DMS53 (cell line): ENCODE measurements at regions not wholly inside any gene's neighbourhood (a gene's known extent, or its start where the extent isn't known, plus 50 kb on each side); places are given as distances from the start of the nearest gene placed in this dataset.
A peak's percentile ranks its signal among the peaks of the same experiment; 100 is the strongest.

ENCODE experiments used
- DNase-seq: peaks from one replicate; lab custom pipeline; 2025; lab: John Stamatoyannopoulos, UW

DNA sequence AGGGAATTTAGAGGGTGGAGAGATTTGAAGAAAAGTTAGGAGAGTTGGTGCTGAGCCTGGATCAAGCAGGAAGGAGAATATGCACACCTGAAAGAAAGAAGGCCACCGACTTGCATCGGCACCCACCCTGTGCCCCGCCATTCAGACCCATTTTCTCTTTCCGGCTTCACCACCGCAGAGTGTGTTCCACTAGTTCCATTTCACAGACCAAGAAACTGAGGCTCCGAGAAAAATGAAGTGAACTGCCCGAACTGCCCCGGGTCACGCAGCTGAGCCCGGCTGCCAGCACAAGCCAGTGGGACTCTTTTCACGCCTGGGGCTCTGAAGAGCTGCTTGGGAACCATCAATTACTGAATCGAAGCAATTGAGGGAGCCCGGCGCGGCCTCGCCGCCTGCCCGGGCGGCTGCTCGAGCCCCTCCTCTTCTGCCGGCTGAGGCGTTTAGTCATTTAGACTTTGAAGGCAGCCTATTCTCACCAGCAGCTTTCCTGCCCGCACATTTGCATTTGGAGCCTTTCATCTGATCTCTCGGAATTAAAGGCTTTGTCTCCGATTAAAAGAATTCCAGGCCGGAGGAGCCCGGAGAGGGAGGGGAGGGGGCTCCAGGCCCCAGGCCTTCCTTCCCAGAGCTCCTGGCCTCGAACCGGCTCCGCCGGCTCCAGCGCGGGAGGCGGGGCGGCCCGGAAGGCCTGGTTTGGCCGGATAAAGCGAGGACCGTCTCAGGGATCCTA, 140.2 kb upstream of the PJA1 start:
- DNase-seq, result no peak

DNA sequence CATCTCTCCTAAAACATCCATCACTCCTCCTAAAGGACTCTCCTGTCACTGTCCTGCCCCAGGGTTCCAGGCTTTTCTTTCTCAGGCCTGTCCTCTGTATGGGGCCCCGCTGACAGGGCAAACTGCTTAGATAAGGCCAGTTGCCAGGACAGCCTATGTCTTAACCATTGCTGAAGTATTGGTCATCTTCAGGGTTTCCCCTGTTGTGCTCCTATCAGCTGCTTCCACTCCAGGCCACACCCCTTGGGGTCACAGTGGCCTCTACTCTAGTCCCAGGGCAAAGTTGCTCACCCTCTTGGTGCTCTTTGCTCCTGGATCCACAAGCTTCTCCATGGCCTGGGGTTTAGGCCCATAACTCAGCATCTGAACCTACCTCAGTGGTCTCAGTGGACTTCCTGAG, 138.0 kb upstream of the PJA1 start:
- no peak for DNase-seq

DNA sequence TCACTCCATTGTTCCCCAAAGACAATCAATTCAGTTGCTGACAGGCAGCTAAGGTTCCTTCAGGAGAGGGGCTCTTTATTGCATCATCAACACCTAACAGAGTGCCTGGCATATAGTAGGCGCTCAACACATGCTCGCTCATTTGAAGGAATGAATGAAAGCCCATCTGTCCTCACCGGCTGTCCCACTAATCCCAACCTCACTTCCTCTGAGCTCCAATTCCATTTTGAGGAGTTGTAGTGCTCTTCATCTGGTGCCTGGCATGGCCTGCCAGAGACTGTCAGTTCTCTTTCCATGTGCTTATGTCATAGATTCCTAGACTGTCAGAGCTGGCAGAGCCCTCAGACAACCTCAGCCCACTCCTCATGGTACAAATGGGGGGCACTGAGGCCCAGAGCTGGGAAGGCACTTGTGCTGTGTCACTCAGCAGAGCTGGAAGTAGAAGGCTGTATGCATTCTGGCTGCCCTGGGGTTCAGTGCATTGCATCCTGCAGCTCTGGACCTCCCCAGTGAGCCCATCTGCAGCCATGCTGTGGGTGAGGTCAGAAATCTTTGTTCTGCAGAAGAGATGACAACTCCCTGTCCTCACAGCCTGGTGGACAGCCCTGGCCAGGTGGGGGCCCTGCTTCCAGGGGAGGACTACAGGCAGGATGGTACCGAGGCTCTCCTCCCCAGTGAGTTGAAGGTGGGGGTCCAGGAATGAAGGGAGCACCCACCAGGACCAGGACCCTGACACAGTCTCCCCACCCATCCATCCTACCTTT, 134.9 kb upstream of the PJA1 start:
- no peak for DNase-seq

DNA sequence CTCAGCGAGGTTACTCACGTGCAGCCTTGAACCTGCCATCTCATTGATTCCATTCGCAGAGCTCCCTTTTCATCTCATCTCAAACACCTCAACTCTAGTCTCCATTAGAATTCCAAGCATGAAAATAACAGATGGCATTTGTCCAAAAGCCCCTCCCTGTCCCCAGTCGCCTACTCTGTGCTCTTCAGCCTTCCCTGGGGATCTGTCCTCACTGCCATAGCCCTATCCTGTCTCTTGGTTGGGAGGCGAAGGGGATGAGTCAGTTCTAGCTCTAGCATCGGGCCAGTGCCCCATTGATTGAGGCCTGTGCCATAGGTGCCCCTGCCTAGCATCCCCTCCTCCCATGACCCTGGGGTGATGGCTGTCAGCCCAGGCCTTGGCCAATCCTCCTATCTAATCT, 134.0 kb upstream of the PJA1 start:
- no peak for DNase-seq

DNA sequence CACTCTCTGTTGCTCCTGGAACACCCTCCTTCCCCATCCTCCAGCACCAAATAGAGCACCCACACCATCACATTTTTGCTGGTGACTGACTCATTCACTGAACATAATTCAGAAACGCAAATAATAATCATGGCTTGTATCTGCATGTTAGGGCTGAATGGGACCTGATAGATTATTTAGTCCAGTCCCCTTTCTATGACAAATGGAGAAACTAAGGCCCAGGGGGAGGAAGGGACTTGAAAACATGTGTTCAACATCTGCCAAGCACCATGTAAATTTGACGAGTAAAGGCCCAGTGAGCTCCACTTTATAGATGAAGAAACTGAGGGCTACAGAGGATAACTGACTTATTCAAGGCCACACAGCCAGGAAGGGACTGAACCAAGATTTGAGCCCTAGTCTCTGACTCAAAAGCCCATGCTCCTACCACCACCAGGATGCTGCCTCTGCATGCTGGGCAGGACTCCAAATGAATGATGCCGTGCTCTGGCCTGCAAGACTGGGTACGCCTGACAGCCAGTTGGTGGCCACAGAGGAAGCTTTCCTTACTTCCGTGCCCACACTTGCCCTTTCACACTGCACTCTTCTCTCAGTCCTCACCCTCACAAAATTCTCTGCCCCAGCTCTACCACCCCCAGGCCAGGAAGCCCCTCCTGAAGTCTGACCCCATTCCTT, 133.3 kb upstream of the PJA1 start:
- no peak for DNase-seq

DNA sequence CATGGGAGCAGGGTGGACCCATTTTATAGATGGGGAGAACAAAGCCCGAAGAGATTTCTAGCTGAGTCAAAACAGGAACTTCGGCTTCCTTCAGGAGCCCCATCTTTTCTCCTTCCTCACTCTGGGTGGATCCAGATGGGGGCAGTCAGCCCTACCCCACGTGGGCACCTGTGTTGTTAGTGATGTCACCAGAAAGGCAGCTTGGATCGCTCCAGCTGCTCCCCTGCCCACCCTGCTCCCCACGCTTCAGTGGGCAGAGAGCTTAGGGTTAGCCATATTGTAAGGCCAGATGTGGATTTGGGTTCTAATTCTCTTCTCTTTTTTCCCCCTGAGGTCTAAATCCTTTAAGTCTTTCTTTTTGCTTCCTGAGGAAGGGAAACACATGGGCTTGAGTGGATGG, 132.3 kb upstream of the PJA1 start:
- peak; percentile 3 for DNase-seq

DNA sequence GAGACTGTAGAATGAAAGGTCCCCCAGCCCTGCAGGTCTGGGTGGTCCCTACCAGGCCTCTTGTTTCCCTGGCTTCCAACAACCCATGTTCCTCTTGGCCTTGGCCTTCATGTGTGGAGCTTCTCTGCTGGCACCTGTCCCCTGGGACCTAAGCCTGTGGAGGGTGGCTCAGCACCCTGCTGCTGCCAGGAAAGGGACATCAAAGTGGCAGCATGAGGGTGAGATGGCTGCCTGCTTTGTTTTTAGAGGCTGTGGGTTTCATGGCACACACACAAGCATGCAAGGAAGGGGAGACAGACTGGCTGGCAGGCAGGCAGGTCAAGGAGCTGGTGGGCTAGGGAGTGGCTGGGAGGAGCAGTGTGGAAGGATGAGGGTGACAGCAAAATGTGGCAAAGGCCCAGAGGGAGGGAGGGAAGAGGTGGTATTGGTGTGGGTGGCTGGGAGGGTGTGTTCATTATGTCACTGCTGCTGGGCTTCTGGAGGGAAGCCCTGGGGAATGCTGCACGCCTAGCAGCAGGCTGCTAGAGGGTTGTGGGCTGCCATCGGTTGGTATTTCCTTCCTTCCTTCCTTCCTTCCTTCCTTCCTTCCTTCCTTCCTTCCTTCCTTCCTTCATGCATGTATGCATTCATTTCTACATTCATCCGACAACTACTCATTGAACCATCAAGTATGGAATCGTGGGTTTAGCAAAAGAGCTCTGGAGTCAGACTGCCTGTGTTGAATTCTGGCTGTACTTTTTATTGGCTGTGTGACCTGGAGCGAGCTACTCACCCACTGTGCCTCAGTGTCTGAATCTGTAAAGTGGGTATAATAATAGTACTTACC, 128.7 kb upstream of the PJA1 start:
- DNase-seq, result no peak

DNA sequence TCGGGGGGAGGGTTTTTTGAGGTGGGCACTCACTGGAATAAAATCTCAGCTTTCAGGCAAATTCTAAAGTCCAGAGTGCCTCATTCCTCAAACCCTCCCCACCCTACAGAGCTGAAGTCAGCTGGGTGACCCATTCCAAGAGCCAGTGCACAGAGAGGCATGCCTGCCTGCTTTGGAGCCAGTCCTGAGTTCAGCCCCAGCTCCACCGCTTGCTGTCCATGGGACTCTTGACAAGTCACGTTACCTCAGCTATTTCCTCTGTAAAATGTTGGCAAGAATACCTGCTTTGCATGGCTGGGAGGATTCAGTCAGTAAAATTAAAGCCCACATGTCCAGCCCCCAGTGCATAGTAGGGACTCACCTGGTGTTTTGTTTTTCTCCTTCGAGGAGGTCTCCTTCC, 125.9 kb upstream of the PJA1 start:
- DNase-seq, result no peak

DNA sequence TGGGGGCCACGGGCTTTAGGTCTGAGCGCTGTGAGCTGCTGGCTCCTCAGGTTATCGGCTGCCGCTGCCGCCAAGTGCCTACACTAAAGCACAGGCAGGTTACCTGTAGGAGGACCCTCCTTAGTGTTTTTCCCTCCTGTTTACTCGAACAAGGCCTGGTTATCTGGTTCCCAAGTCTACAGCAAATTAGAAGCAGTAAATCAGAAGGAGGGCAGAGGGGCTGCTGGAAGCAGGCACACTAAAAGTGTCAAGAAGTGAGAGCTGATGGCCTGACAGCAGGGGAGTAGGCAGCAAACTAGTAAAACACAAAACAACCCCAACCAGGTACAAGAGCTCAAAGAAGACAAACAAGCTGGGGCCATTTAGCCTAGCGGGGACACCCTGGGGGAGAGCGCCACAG, 125.0 kb upstream of the PJA1 start:
- no peak for DNase-seq

DNA sequence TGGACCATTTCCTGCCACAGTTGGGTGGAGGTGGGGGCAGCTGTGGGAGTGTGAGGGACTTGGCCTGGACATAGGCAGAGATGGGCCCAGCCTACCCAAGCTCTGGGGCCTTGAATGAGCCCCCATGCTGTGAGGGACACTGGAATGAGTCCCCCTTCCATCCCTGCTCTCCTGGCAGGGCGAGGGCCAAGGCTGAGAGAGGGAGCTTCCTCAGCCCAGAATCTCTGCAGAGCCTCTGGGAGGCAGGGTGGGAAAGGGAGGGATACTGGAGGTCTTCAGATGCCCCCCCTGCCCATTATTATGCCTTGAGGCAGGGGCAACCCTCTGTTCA, 124.5 kb upstream of the PJA1 start:
- no peak for DNase-seq

DNA sequence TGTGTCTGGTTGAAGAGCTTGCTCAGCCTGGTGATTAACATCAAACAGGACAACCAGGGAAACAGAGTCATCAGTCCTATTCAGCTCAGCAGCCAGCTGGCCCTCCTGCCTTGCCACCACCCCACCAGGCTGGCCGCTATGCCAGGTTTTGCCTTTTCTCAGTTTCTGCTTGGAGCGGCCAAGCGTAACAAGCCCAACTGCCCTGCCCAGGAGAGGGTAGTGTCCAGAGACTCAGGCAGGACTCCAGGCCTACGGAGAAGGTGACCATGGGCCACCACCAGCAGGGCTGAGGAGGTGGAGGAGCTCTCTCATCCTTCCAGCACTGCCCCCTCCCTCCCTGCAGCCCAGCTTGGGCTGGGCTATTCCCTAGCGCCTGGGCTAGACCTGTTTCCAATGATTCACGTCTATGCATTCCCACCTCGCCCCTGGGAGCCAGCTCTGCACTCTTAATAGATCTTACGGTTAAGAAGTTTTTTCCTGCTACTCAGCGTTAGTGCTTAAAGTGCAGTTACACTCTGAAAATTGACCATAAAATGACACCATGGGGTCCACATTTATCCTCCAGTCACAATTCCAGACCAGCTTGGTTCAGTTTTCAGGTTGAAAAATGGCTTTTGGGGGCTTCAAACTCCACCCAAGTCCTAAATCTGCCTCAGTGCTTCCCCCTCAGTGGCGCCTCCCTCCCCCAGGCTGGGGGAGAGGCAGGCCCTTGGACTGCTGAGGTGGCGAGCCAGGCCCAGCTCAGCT, 124.0 kb upstream of the PJA1 start:
- DNase-seq, result no peak

DNA sequence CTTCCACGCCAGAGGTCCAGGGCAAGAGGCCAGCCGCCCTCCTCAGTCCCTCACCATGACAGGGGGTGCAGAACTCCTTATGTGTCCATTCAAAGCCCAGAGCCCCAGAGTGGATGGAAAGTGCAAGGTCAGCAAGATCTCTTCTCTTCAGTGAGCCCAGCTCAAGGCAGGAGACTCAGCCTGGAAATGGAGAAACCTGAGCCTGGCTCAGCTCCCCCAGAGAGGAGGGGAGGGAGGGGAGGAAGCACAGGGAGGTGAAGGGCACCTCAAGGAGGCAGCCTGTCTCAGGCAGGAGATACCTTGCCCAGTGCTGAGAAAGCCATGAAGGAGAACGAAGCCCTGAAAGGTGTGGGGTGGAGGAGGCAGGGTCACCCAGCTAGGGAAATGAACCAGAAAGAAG, 121.8 kb upstream of the PJA1 start:
- no peak for DNase-seq

DNA sequence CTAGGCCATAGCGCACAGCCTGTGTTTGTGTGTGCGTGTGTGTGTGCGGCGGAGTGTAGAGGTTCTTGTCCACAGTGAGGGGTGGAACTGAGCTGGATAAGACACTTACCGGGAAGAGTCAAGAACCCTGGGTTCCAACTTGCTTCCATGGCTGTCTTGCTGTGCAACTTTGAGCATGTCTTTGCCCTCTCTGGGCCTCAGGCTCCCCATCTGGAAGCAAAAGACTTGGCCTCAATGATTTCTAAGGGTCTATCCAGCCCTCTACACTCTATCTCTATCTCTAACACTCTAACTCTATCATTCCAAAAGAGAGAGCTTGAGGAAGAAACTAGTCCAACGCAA, 121.3 kb upstream of the PJA1 start:
- DNase-seq, result no peak

DNA sequence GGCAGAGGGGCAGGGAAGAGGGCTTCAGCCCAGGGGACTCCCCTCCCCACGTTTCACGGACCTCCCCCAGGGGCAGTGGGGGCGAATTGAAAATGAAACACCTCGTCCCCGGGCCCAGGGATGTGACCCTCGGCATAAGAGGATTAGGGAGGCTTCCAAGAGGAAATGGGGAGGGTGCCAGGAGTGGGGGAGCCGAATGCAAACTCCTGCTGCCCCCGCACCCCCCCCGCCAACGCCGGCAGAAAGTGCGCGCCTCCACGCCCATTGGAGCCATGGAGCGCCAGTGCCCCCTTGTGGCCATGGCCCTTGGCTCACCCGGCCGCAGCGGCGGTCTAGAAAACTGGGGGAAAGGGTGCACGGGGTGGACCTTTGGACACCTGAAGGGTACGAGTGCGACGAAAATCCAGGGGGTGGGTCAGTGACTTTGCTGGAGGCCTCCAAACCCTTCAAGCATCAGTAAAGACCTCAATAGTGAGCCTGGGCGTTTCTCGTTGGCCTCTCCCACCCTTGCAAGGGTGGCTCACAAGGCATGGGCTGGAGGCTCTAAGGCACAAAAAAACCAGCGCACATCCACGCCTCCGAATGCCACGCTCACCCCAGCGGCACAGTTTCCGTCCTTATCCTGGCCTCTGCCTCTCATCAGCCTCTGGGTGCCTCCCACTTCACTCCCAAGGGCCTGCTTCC, 120.8 kb upstream of the PJA1 start:
- DNase-seq, result peak; percentile 68

DNA sequence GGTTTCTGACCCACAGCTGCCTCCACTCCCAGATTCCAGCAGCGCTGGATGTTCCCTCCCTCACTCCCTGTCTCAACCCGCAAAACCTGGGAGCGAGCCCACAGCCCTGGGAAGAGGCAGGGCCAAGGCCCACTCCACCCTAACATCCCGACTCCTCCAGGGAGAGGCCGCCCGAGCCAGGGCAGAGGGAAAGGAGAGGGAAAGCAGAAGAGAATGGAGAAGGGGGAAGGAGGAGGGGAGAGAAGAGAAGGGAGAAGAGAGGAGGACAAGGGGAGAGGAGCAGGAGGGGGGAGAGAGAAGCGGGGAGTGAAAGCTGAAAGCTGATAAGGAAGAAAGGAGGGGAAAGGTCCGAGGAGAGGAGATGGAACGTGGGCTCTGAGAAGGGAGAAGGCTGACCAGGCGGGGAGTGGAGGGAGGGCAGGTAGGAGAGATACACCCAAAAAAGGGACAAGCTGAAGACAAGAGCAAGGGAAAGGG, 120.2 kb upstream of the PJA1 start:
- no peak for DNase-seq

DNA sequence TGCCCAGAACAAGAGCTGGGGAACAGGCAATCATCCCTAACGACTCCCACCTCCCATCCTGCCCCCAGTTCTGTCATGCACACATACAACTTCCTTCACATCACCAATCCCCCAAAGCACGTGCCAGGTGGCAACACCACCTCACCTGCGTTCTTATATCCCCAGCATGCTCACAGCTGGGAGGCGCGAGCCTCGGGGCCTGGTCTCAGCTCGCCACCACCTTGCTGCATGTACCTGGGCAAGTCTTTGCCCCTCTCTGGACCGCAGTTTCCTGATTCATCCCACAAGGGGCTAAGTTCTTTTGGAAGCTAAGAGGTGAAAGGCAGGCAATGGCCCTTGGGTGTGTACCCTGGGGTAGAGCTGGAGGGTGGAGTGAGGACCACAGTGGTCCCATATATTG, 119.2 kb upstream of the PJA1 start:
- DNase-seq, result no peak

DNA sequence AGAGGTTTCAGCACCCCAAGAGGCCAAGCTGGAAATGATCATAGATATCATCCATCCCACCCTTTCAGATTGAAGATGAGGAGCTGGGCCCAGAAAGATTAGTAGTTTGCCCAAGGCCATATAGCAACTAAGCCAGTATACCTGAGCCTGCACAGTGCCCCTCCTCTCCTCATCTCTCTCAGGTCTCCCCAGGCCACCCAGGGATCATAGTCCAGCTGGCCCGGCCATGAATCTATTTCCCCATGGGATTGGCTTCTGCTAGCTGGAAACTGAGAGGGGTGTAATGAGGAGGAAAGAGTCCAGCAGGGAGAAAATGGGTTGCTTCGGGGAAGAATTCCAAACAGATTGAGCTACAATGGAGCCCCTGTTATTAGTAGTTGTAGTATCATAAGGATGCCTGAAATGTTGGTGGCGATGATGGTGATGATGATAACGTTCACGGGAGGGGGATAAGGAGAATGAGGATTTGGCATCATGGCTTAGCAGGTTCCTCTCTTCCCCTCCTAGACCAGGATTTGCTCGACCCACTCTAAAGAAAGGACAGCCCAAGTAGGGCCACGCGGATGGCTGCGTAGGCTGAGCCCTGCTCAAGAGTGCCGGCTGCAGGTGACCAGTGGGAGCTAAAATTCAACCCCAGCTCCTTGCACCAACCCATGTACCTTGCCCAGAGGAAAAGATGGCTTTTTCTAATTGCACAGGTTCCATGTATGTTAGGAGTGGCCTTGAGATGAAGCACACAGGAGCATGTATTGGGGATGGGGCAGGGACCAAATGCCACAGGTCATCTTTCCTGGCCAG, 117.8 kb upstream of the PJA1 start:
- no peak for DNase-seq

DNA sequence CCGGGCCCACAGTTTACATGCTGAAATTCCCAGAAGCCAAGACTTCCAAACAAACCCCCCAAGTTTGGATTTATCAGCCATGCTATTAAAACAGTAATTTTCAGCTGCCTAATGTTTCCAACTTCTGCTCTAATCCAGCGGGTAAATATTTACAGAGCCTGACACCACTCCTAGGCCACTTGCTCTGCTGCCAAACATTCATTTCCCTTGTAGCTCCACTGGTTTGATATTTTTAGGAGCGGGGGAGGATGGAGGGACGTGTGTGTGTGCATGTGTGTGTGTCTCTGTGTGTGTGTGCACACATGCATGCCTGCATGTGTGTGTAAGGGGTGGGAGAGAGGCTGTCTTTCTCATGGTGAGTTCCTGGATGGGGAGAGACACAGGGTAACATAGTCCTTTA, 115.7 kb upstream of the PJA1 start:
- DNase-seq, result peak; percentile 62

DNA sequence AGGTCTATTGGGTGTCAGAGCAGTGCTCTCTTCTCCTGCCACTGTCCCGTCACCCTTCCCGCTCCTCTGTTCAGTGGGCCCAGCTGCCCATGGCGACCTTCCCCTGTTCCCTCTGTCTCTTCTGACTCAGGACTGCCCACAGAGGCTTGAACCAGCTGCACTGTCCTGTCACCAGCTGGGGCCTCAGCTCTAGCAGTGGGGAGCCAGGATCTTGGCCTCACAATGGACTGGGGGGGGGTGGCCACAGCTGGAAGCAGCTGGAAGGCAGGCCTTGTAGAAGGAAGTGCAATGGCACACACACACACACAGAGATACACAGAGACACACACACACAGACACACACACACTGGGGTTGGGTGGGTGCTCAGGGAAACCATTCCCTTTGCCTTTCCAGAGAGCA, 114.0 kb upstream of the PJA1 start:
- no peak for DNase-seq

DNA sequence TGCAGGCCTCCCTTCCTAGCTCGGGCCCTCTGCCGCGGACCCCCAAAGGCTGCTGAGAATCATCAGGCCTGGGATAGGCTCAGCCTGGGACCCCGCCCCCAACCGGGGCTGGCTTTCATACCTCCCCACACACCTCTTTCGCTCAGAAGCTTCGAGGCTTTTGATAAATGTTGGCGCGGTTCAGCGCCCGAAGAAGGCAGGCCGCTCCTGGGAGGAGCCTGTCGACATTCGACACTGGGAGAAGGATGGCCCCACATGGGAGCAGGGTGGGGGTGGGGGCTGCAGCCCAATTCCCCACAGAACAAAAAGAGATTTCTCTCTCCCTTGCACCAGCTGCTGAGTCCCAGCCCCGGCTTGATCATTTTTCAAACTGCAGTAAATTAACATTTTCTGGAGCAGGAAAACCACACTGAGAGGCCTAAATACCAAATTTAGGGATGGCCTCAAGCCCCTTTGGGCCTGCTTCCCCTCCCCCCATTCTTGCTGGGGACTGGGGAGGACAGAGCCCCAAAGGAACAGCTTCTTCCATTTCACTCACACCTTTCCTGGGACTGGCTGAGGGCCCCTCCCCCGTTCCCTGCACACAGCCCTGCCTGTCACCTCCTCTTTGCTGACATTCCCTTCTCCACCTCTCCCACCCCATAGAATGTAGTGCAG, 112.9 kb upstream of the PJA1 start:
- DNase-seq, result no peak
